Activated T-cell treated with anti-CD3 and anti-CD28 coated beads, Interleukin-2, amount 50 U/mL, for 72 hours (primary cell): ENCODE measurements at regions not wholly inside any gene's neighbourhood (a gene's known extent, or its start where the extent isn't known, plus 50 kb on each side); places are given as distances from the start of the nearest gene placed in this dataset.
"Not testable (repeated sequence)": the region's sequence is repeated elsewhere in the genome, so short reads cannot be mapped to it uniquely, and the experiment has no call there.

ENCODE experiments used
- ATAC-seq, 2 donors: fragments of 150-1000 bp; cut with Tn5 transposase; replicated peaks in 1 of 2; 2 replicates each; pipeline ENCODE4 v1.10.0; 2021; ENCODE audit warnings: moderate library complexity in 2 of 2, mild to moderate bottlenecking in 1 of 2
- DNase-seq, 2 donors: peaks; one replicate each; pipeline ENCODE4 v3.0.0; 2021 to 2022; ENCODE audit warnings: mixed read lengths in 1 of 2
- H3K27ac Mint-ChIP-seq: one replicate; pipeline ENCODE4 v1.8.0; 2022; ENCODE audit warnings: mild to moderate bottlenecking, moderate library complexity, mixed read lengths
- H3K27me3 Mint-ChIP-seq: one replicate; pipeline ENCODE4 v1.8.0; 2022; ENCODE audit warnings: low read depth, mixed read lengths
- H3K36me3 Mint-ChIP-seq, 2 donors: one replicate each; pipeline ENCODE4 v1.8.0; 2022; ENCODE audit warnings: mixed read lengths in 2 of 2, mild to moderate bottlenecking in 1 of 2; ENCODE audit not compliant: insufficient read depth in 2 of 2
- H3K4me1 Mint-ChIP-seq: one replicate; pipeline ENCODE4 v1.8.0; 2022; ENCODE audit warnings: low read depth, mixed read lengths
- H3K4me3 Mint-ChIP-seq, 2 donors: one replicate each; pipeline ENCODE4 v1.8.0; 2022; ENCODE audit warnings: mild to moderate bottlenecking in 2 of 2, mixed read lengths in 2 of 2, moderate library complexity in 2 of 2
- H3K9me3 Mint-ChIP-seq, 2 donors: one replicate each; pipeline ENCODE4 v1.8.0; 2022; ENCODE audit warnings: mixed read lengths in 2 of 2

- DNase-seq: no peak
- H3K4me1 Mint-ChIP-seq: no peaks in the 10 kb centered on the region
- peaks cover 0 to 2% of the 10 kb centered on the region in 2 donors for H3K9me3 Mint-ChIP-seq
- no peaks in the 10 kb centered on the region for H3K27me3 Mint-ChIP-seq
- H3K36me3 Mint-ChIP-seq: no peaks in the 10 kb centered on the region
- no peak for ATAC-seq
- H3K4me3 Mint-ChIP-seq: no peak overlapping the region
- H3K27ac Mint-ChIP-seq: no peak overlapping the region
Observed at GRCh38 chr2:121146630-121147029, 138.4 kb downstream of the TFCP2L1 start.

DNA sequence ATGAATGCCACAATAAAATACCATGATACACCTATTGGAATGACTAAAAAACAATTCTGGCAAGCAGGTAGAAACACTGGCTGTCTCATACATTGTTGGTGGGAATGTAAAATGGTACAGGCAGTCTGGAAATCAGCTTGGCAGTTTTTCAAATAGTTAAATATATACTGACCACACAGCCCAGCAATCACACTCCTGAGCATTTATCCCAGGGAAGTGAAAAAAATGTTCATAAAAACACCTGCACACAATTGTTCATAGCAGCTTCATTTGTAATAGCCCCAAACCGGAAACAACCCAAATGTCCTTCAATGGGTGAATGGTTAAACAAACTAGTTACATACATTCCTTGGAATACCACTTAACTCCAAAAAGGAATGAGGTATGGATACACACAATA lies 137.2 kb downstream of the TFCP2L1 start:
- Mint-ChIP-seq H3K9me3 (peaks cover 0 to 2% of the 10 kb centered on the region in 2 donors), H3K36me3 (no peaks in the 10 kb centered on the region), H3K27ac (no peak overlapping the region), H3K27me3 (no peaks in the 10 kb centered on the region), H3K4me1 (no peaks in the 10 kb centered on the region), H3K4me3 (no peak overlapping the region)
- ATAC-seq (no peak), DNase-seq (no peak)

- Mint-ChIP-seq H3K4me3 (no peak overlapping the region), H3K9me3 (no peaks in the 10 kb centered on the region), H3K4me1 (no peaks in the 10 kb centered on the region), H3K27me3 (no peaks in the 10 kb centered on the region), H3K36me3 (no peaks in the 10 kb centered on the region), H3K27ac (no peak overlapping the region)
- no peak for ATAC-seq
- DNase-seq: no peak
Observed at GRCh38 chr2:121148481-121148880, 136.5 kb downstream of the TFCP2L1 start.

DNA sequence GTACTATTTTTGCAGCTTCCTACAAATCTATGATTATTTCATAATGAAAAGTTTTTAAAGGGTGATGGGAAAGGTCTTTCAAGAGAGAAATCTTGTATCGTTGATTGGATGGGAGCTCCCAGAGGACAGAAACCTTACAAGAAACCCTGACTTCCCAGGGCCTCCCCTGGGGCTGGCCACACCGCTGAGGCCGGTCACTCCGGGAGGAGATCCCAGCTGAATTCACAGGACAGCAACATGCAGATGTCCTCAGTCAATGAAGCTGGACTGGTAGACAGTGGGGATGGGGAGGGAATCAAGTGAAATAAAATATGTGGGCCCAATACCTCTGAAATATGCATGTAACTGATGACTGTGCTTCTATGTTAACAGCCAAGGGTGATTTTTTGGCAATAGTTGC lies 135.6 kb downstream of the TFCP2L1 start:
- H3K4me1 Mint-ChIP-seq: no peaks in the 10 kb centered on the region
- no peak for DNase-seq
- ATAC-seq: no peak
- no peak overlapping the region for H3K27ac Mint-ChIP-seq
- no peak overlapping the region for H3K4me3 Mint-ChIP-seq
- H3K36me3 Mint-ChIP-seq: no peaks in the 10 kb centered on the region
- H3K27me3 Mint-ChIP-seq: no peaks in the 10 kb centered on the region
- H3K9me3 Mint-ChIP-seq: no peaks in the 10 kb centered on the region

GRCh38 chr2:121150126-121150525 lies 134.9 kb downstream of the TFCP2L1 start:
- ATAC-seq (no peak), DNase-seq (no peak)
- no peak overlapping the region for H3K27ac Mint-ChIP-seq
- H3K4me3 Mint-ChIP-seq: no peak overlapping the region
- no peaks in the 10 kb centered on the region for H3K4me1 Mint-ChIP-seq
- H3K9me3 Mint-ChIP-seq: no peaks in the 10 kb centered on the region
- H3K27me3 Mint-ChIP-seq: no peaks in the 10 kb centered on the region
- H3K36me3 Mint-ChIP-seq: no peaks in the 10 kb centered on the region

GRCh38 chr2:121150713-121151112 lies 134.3 kb downstream of the TFCP2L1 start:
- Mint-ChIP-seq H3K4me1 (no peaks in the 10 kb centered on the region), H3K27me3 (no peaks in the 10 kb centered on the region), H3K36me3 (peaks cover 0 to 2% of the 10 kb centered on the region in 2 donors), H3K9me3 (no peaks in the 10 kb centered on the region), H3K27ac (no peak overlapping the region), H3K4me3 (no peak overlapping the region)
- DNase-seq (no peak), ATAC-seq (no peak)

GRCh38 chr2:121151311-121152109 lies 133.5 kb downstream of the TFCP2L1 start:
- DNase-seq: no peak
- no peaks in the 10 kb centered on the region for H3K9me3 Mint-ChIP-seq
- no peaks in the 10 kb centered on the region for H3K27me3 Mint-ChIP-seq
- no peak overlapping the region for H3K4me3 Mint-ChIP-seq
- ATAC-seq: no peak
- H3K4me1 Mint-ChIP-seq: no peaks in the 10 kb centered on the region
- no peak overlapping the region for H3K27ac Mint-ChIP-seq
- H3K36me3 Mint-ChIP-seq: peaks cover 0 to 2% of the 10 kb centered on the region in 2 donors

- H3K9me3 Mint-ChIP-seq: peaks cover 3 to 5% of the 10 kb centered on the region in 2 donors
- DNase-seq: no peak
- no peaks in the 10 kb centered on the region for H3K4me1 Mint-ChIP-seq
- H3K36me3 Mint-ChIP-seq: peaks cover 2 to 3% of the 10 kb centered on the region in 2 donors
- ATAC-seq: no peak
- no peak overlapping the region for H3K27ac Mint-ChIP-seq
- H3K27me3 Mint-ChIP-seq: no peaks in the 10 kb centered on the region
- no peak overlapping the region for H3K4me3 Mint-ChIP-seq
Observed at GRCh38 chr2:121152861-121153260, 132.1 kb downstream of the TFCP2L1 start.

DNA sequence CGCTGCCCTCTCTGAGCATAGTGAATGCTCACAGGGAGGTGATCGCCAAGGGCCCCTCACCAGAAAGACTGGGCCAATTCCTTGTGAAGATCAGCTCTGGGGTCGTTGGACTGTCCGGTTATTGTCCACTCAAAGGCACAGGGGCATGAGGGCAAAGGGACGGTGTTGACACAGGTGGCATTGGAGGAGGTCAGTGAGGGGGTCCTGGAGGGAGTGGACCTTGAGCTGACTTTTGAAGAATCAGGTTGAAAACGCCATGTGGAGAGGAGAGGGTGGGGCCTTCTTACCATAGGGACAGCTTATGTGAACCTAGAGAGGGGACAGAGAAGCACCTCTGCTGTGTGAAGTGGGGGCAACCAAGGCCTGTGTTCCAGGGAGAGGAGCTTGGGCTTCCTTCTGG lies 131.5 kb downstream of the TFCP2L1 start:
- DNase-seq (no peak), ATAC-seq (no peak)
- Mint-ChIP-seq H3K36me3 (peaks cover 8% of the 10 kb centered on the region in 2 donors), H3K4me1 (no peaks in the 10 kb centered on the region), H3K4me3 (no peak overlapping the region), H3K9me3 (peaks cover 8 to 10% of the 10 kb centered on the region in 2 donors), H3K27me3 (no peaks in the 10 kb centered on the region), H3K27ac (no peak overlapping the region)

- Mint-ChIP-seq H3K27me3 (no peaks in the 10 kb centered on the region), H3K27ac (no peak overlapping the region), H3K4me1 (no peaks in the 10 kb centered on the region), H3K36me3 (peaks cover 8 to 9% of the 10 kb centered on the region in 2 donors), H3K9me3 (peaks cover 8 to 11% of the 10 kb centered on the region in 2 donors), H3K4me3 (no peak overlapping the region)
- ATAC-seq (no peak), DNase-seq (no peak)
Observed at GRCh38 chr2:121155502-121156056, 129.4 kb downstream of the TFCP2L1 start.

DNA sequence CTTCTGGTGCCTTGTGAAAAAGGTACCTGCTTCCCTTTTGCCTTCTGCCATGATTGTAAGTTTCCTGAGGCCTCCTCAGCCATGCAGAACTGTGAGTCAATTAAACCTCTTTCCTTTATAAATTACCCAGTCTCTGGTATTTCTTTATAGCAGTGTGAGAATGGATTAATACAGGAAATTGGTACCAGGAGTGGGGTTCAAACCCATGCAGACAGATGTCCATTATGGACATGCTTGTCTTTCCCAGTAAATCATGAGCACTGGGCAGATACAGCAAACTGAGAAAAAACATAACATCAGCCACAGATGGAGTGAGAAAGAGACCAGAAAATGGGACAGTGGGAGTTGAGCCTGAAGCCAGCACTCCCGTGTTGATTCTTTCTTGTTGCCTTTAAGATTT lies 127.5 kb downstream of the TFCP2L1 start:
- not testable (repeated sequence) for H3K27me3 Mint-ChIP-seq, H3K4me3 Mint-ChIP-seq, H3K36me3 Mint-ChIP-seq, ATAC-seq, DNase-seq, H3K4me1 Mint-ChIP-seq, H3K27ac Mint-ChIP-seq
- peaks cover 8 to 11% of the 10 kb centered on the region in 2 donors for H3K9me3 Mint-ChIP-seq

GRCh38 chr2:121159291-121160071 lies 125.5 kb downstream of the TFCP2L1 start:
- DNase-seq (no peak), ATAC-seq (no peak)
- no peak overlapping the region for H3K4me3 Mint-ChIP-seq
- peaks cover 8 to 9% of the 10 kb centered on the region in 2 donors for H3K36me3 Mint-ChIP-seq
- no peaks in the 10 kb centered on the region for H3K4me1 Mint-ChIP-seq
- H3K27me3 Mint-ChIP-seq: no peaks in the 10 kb centered on the region
- H3K9me3 Mint-ChIP-seq: peaks cover 10 to 11% of the 10 kb centered on the region in 2 donors
- H3K27ac Mint-ChIP-seq: no peak overlapping the region

DNA sequence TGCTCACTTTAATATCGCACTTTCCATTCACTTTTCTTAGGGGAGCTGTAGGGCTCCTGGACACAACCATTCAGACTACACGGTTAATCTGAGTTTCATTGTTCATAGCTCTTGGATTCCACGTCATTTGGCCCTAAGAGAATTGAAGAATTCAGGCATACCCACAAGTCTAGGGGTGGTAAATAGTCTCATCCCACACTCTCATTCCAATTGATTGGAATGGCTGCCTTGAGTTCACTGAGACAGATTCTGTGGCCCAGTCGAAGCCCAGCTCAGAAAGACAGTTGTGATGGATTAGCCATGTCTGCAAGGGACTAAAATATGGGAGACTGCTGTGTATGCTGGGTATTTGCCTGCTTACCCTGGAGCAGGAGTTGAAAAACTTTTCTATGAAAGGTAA lies 124.6 kb downstream of the TFCP2L1 start:
- Mint-ChIP-seq H3K4me3 (no peak overlapping the region), H3K4me1 (no peaks in the 10 kb centered on the region), H3K27me3 (no peaks in the 10 kb centered on the region), H3K9me3 (peaks cover 10 to 11% of the 10 kb centered on the region in 2 donors), H3K36me3 (peaks cover 7 to 9% of the 10 kb centered on the region in 2 donors), H3K27ac (no peak overlapping the region)
- no peak for DNase-seq
- ATAC-seq: no peak
